Astrocyte of the cerebellum (primary cell): ENCODE measurements at regions not wholly inside any gene's neighbourhood (a gene's known extent, or its start where the extent isn't known, plus 50 kb on each side); places are given as distances from the start of the nearest gene placed in this dataset.

Experiments used
- DNase-seq: peaks from one replicate; pipeline ENCODE4 v3.0.0-alpha.2; 2011; ENCODE audit warnings: low read depth
- H3K4me3 ChIP-seq: 2 replicates; pipeline ENCODE4 v1.5.1; 2011; ENCODE audit warnings: mild to moderate bottlenecking, low read depth, low read length, moderate library complexity
- CTCF ChIP-seq: IDR thresholded peaks from 2 replicates; pipeline ENCODE4 v1.5.1; 2012; ENCODE audit warnings: low read length, low read depth, moderate library complexity, mild to moderate bottlenecking; ENCODE audit errors: missing control alignments
- in situ Hi-C: cut with HindIII; loops from 2 replicates; pipeline ENCODE4 v1.10.0; 2017; ENCODE audit warnings: low sequenced_read_pairs

- DNase-seq: no peak
- in situ Hi-C loops: no loop called here
- no peak overlapping the region for H3K4me3 ChIP-seq
- TF ChIP-seq CTCF: no peak
Observed at GRCh38 chr12:63305901-63306875, 155.2 kb upstream of the AVPR1A start.

GRCh38 chr12:63304887-63305316 lies 153.9 kb upstream of the AVPR1A start:
- no peak for TF ChIP-seq CTCF
- no peak for DNase-seq
- no peak overlapping the region for H3K4me3 ChIP-seq
- in situ Hi-C loops: no loop called here

- DNase-seq: no peak
- no peak for TF ChIP-seq CTCF
- H3K4me3 ChIP-seq: no peak overlapping the region
- in situ Hi-C loops: no loop called here
Observed at GRCh38 chr12:63302941-63303536, 152.0 kb upstream of the AVPR1A start.

GRCh38 chr12:63302269-63302940 lies 151.4 kb upstream of the AVPR1A start:
- in situ Hi-C loops: no loop called here
- H3K4me3 ChIP-seq: no peak overlapping the region
- DNase-seq: no peak
- no peak for TF ChIP-seq CTCF

GRCh38 chr12:63301311-63301710 lies 150.3 kb upstream of the AVPR1A start:
- no peak for DNase-seq
- in situ Hi-C loops: no loop called here
- no peak overlapping the region for H3K4me3 ChIP-seq
- no peak for TF ChIP-seq CTCF

- no peak overlapping the region for H3K4me3 ChIP-seq
- in situ Hi-C loops: no loop called here
- DNase-seq: no peak
- TF ChIP-seq CTCF: no peak
Observed at GRCh38 chr12:63298386-63298930, 147.5 kb upstream of the AVPR1A start.
